ENCODE measurements at regions not wholly inside any gene's neighbourhood (a gene's known extent, or its start where the extent isn't known, plus 50 kb on each side); places are given as distances from the start of the nearest gene placed in this dataset.
"Not testable (repeated sequence)": the region's sequence is repeated elsewhere in the genome, so short reads cannot be mapped to it uniquely, and the experiment has no call there.

DNA sequence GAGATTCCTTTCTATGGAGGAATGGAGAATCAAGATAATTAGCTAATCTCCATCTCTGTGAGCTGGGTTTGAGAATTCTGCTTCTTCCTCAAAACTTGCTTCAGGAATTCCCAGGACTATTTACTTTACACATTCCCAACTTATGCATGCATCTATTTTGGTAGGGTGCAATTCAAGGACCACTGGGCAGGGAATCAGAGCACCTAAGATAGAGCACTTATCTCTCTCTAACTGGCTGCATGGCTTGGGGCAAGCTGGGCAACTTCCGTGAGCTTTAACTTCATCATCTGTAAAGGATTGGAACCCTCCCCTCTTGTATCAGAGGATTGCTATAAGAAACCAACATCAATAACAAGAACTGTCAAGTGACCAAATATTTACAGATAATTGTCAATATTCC lies 160.2 kb downstream of the PDCD6IP start:
- intact Hi-C loops (cut with DNase I; ENCODE audit: low total_unique reads) = no loop called here
- DNase-seq (ENCODE audit: low spot score in 2 of 2) = no peak
- TF ChIP-seq POLR2A (IDR thresholded peaks at IDR 0.05) = no peak
- TF ChIP-seq, protein P1, sequence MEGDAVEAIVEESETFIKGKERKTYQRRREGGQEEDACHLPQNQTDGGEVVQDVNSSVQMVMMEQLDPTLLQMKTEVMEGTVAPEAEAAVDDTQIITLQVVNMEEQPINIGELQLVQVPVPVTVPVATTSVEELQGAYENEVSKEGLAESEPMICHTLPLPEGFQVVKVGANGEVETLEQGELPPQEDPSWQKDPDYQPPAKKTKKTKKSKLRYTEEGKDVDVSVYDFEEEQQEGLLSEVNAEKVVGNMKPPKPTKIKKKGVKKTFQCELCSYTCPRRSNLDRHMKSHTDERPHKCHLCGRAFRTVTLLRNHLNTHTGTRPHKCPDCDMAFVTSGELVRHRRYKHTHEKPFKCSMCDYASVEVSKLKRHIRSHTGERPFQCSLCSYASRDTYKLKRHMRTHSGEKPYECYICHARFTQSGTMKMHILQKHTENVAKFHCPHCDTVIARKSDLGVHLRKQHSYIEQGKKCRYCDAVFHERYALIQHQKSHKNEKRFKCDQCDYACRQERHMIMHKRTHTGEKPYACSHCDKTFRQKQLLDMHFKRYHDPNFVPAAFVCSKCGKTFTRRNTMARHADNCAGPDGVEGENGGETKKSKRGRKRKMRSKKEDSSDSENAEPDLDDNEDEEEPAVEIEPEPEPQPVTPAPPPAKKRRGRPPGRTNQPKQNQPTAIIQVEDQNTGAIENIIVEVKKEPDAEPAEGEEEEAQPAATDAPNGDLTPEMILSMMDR (IDR thresholded peaks at IDR 0.05) = no peak
- 84 to 96% methylated on average over 1 of the region's 1 CpG for WGBS, 2 donors
- no peak overlapping the region for H3K4me3 ChIP-seq (ENCODE audit: low read depth, poor library complexity, severe bottlenecking)

DNA sequence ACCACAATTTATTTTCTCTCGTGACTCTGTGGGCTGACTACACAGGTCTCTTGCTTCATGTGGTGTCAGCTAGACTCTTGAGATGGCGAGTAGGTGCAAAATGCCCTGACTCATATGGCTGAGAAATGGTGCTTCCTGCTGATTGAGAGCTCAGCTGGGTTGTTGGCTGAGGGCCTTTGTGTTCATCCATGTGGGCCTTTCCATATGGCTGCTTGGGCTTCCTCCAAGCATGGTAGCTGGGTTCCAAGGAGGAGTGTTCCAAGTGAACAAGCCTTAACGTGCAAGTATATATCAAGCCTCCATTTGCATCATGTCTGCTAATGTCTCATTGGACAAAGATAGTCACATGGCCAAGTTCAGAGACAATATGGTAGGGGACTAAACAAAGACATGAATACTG lies 164.0 kb downstream of the PDCD6IP start:
- DNase-seq (ENCODE audit: low spot score in 2 of 2) = no peak
- intact Hi-C loops (cut with DNase I; ENCODE audit: low total_unique reads) = no loop called here
- no peak overlapping the region for H3K4me3 ChIP-seq (ENCODE audit: low read depth, poor library complexity, severe bottlenecking)
- 77 to 89% methylated on average over 3 of the region's 3 CpGs for WGBS, 2 donors
- TF ChIP-seq, protein P1 (IDR thresholded peaks at IDR 0.05) = no peak
- no peak for TF ChIP-seq POLR2A (IDR thresholded peaks at IDR 0.05)

DNA sequence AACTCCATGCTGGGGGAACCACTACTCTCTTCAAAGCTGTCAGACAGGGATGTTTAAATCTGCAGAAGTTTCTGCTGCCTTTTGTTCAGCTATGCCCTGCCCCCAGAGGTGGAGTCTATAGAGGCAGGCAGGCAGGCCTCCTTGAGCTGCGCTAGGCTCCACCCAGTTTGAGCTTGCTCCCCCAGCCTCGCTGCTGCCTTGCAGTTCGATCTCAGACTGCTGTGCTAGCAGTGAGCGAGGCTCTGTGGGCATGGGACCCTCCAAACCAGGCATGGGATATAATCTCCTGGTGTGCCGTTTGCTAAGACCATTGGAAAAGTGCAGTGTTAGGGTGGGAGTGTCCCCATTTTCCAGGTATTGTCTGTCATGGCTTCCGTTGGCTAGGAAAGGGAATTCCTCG lies 171.8 kb downstream of the PDCD6IP start:
- WGBS, 2 donors = 91 to 92% methylated on average over 7 of the region's 7 CpGs
- intact Hi-C loops (cut with DNase I; ENCODE audit: low total_unique reads); DNase-seq (ENCODE audit: low spot score in 2 of 2); H3K4me3 ChIP-seq (ENCODE audit: low read depth, poor library complexity, severe bottlenecking): not testable (repeated sequence)

DNA sequence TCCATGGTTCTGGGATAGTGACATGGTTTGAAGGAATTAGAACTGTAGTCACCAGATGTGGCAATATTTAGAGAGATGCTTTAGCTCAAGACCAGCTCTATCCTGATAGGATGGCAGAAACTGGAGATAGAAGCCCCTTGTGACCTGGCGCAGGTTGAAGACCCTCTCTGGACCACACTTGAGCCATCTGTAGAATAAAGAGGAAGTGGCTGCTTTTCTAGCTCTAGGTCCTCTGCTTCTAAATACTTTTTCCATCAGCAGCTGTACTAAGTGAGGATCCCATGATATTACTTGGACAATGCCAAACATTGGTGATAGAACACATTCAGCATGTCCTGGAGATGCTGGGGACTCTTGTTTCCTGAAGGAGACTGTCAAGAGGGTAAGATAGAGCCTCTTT lies 172.6 kb downstream of the PDCD6IP start:
- 100% methylated on average over 1 of the region's 1 CpG for WGBS, 2 donors
- DNase-seq (ENCODE audit: low spot score in 2 of 2) = no peak
- TF ChIP-seq POLR2A (IDR thresholded peaks at IDR 0.05) = no peak
- TF ChIP-seq, protein P1 (IDR thresholded peaks at IDR 0.05) = no peak
- no peak overlapping the region for H3K4me3 ChIP-seq (ENCODE audit: low read depth, poor library complexity, severe bottlenecking)
- intact Hi-C loops (cut with DNase I; ENCODE audit: low total_unique reads) = no loop called here

DNA sequence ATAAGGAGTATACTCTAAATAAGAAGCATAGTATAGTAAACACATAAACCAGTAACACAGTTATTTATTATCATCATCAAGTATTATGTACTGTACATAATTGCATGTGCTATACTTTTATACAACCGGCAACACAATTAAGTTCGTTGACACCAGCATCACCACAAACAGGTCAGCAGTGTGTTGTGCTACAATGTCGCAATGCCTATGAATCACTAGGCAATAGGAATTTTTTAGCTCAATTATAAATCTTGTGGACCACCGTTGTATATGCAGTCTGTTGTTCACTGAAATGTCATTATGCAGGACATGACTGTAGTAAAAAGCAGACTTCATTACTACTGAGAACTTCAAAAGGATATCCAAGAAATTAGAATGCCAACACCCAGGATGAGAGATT lies 177.0 kb downstream of the PDCD6IP start:
- whole genome bisulfite sequencing, 2 donors = 88 to 91% methylated on average over 4 of the region's 4 CpGs
- intact Hi-C loops (cut with DNase I; ENCODE audit: low total_unique reads) = no loop called here
- no peak for TF ChIP-seq POLR2A (IDR thresholded peaks at IDR 0.05)
- TF ChIP-seq, protein P1 (IDR thresholded peaks at IDR 0.05) = no peak

DNA sequence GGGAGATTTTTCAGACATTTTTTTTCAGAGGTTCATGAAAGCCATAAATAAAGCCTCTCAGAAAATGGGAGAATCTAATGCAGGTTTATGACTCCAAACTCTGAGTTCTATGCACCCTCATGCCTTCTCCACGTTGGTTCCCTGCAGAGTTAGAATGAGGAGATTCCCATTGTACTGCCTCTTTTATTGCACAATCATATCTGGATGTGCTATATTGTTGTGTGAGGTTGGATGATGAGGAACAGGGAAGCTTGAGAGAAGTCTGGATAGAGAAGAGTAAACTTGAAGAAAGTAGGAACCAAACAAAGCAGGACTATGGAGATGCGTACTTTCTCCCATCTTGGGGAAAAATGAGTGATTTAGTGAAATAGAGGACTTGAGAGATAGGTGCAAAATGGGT lies 178.8 kb downstream of the PDCD6IP start:
- no peak for DNase-seq (ENCODE audit: low spot score in 2 of 2)
- H3K4me3 ChIP-seq (ENCODE audit: low read depth, poor library complexity, severe bottlenecking) = no peak overlapping the region
- TF ChIP-seq POLR2A (IDR thresholded peaks at IDR 0.05) = no peak
- TF ChIP-seq, protein P1 (IDR thresholded peaks at IDR 0.05) = no peak
- WGBS, 2 donors = 65 to 71% methylated on average over 2 of the region's 2 CpGs
- intact Hi-C loops (cut with DNase I; ENCODE audit: low total_unique reads) = no loop called here

More for the DNA sequence above, 177.0 kb downstream of the PDCD6IP start:
- H3K4me3 ChIP-seq (ENCODE audit: low read depth, poor library complexity, severe bottlenecking) = no peak overlapping the region
- no peak for DNase-seq (ENCODE audit: low spot score in 2 of 2)

All from lower leg skin (tissue), 4 donors.